Common myeloid progenitor, CD34-positive (primary cell): ENCODE measurements at regions not wholly inside any gene's neighbourhood (a gene's known extent, or its start where the extent isn't known, plus 50 kb on each side); places are given as distances from the start of the nearest gene placed in this dataset.

Experiments
- CTCF ChIA-PET: fragments of 350-600 bp; sonication (Branson Sonifier 250); formaldehyde crosslinking; loops from one replicate; lab custom pipeline; 2021; ENCODE audit warnings: antibody characterized with exemption; lab: Charles Lee
- POLR2A ChIA-PET: fragments of 350-600 bp; sonication (Branson Sonifier 250); formaldehyde crosslinking; loops from one replicate; lab custom pipeline; 2021; ENCODE audit warnings: antibody characterized with exemption; lab: Charles Lee
- DNase-seq, 3 donors: peaks; one replicate each; pipeline versions ENCODE4 v3.0.0 to v3.0.0-alpha.2; 2013
- H3K27ac ChIP-seq, 2 experiments: 1 replicate in 1 of 2; 2 replicates in 1 of 2; pipeline ENCODE4 v1.7.0; 2013; ENCODE audit warnings: inconsistent platforms in 2 of 2, low read length in 2 of 2, mild to moderate bottlenecking in 2 of 2, low read depth in 1 of 2, moderate library complexity in 1 of 2; ENCODE audit not compliant: severe bottlenecking in 2 of 2, insufficient read depth in 1 of 2, poor library complexity in 1 of 2
- H3K27me3 ChIP-seq, 5 experiments: replicated peaks in 2 of 5; 1 replicate in 3 of 5; 2 replicates in 2 of 5; pipeline versions ENCODE4 v1.6.1 to v1.7.0; 2013; ENCODE audit warnings: low read length in 4 of 5, mild to moderate bottlenecking in 2 of 5, moderate library complexity in 2 of 5, inconsistent platforms in 1 of 5; ENCODE audit not compliant: insufficient read depth in 5 of 5, control insufficient read depth in 4 of 5
- H3K36me3 ChIP-seq, 4 experiments: 1 replicate in 2 of 4; 2 replicates in 2 of 4; pipeline versions ENCODE4 v1.6.1 to v1.7.0; 2013; ENCODE audit warnings: low read length in 3 of 4, control low read depth in 1 of 4, mild to moderate bottlenecking in 1 of 4; ENCODE audit not compliant: control insufficient read depth in 4 of 4, insufficient read depth in 4 of 4
- H3K4me1 ChIP-seq, 4 experiments: 1 replicate in 3 of 4; 2 replicates in 1 of 4; pipeline versions ENCODE4 v1.6.1 to v1.7.1; 2013; ENCODE audit warnings: low read length in 3 of 4, mild to moderate bottlenecking in 3 of 4, control low read depth in 1 of 4, inconsistent platforms in 1 of 4, moderate library complexity in 1 of 4; ENCODE audit not compliant: control insufficient read depth in 4 of 4, insufficient read depth in 4 of 4; ENCODE audit errors: control extremely low read depth in 1 of 4
- H3K4me3 ChIP-seq, 7 experiments: 1 replicate in 4 of 7; 2 replicates in 3 of 7; pipeline versions ENCODE4 v1.5.1 to v1.7.0; 2013; ENCODE audit warnings: mild to moderate bottlenecking in 7 of 7, low read length in 6 of 7, moderate library complexity in 6 of 7, inconsistent platforms in 2 of 7, low read depth in 2 of 7, control low read depth in 1 of 7; ENCODE audit not compliant: insufficient read depth in 4 of 7, control insufficient read depth in 1 of 7; ENCODE audit errors: extremely low read depth in 1 of 7
- H3K9me3 ChIP-seq, 5 experiments: 1 replicate in 4 of 5; 2 replicates in 1 of 5; pipeline versions ENCODE4 v1.6.1 to v1.7.1; 2013; ENCODE audit warnings: low read length in 4 of 5, mild to moderate bottlenecking in 2 of 5, inconsistent platforms in 1 of 5, low read depth in 1 of 5, moderate library complexity in 1 of 5; ENCODE audit not compliant: control insufficient read depth in 4 of 5, insufficient read depth in 2 of 5; ENCODE audit errors: control extremely low read depth in 1 of 5
- WGBS: methylation state at CpG from one replicate; pipeline ENCODE4 v1.1.5; 2013; ENCODE audit not compliant: insufficient coverage; 5-methylcytosine and 5-hydroxymethylcytosine counted together

- ChIA-PET CTCF (no interaction called here), POLR2A (no interaction called here)
- no peaks in the 10 kb centered on the region for H3K36me3 ChIP-seq
- no peak overlapping the region for H3K4me3 ChIP-seq
- no peaks in the 10 kb centered on the region for H3K9me3 ChIP-seq
- no peaks in the 10 kb centered on the region for H3K27me3 ChIP-seq
- no peak overlapping the region for H3K27ac ChIP-seq
- DNase-seq: no peak
- 76% methylated on average over 7 of the region's 9 CpGs for WGBS
- no peaks in the 10 kb centered on the region for H3K4me1 ChIP-seq
These were observed 182.3 kb upstream of the SOX9 start for GRCh38 chr17:71938340-71939010.

- CTCF ChIA-PET: no interaction called here
- DNase-seq: no peak
- H3K4me3 ChIP-seq: no peak overlapping the region
- H3K27ac ChIP-seq: no peak overlapping the region
- H3K9me3 ChIP-seq: peaks cover 0 to 1% (median 0%) of the 10 kb centered on the region in 5 experiments
- POLR2A ChIA-PET: no interaction called here
- 86% methylated on average over 1 of the region's 2 CpGs for WGBS
- H3K36me3 ChIP-seq: no peaks in the 10 kb centered on the region
- H3K4me1 ChIP-seq: no peaks in the 10 kb centered on the region
- H3K27me3 ChIP-seq: no peaks in the 10 kb centered on the region
These were observed 178.9 kb upstream of the SOX9 start for GRCh38 chr17:71941920-71942319.

GRCh38 chr17:71942626-71943025 lies 178.2 kb upstream of the SOX9 start:
- no peaks in the 10 kb centered on the region for H3K27me3 ChIP-seq
- H3K9me3 ChIP-seq: peaks cover 0 to 1% (median 0%) of the 10 kb centered on the region in 5 experiments
- no peak overlapping the region for H3K27ac ChIP-seq
- H3K36me3 ChIP-seq: no peaks in the 10 kb centered on the region
- no peak overlapping the region for H3K4me3 ChIP-seq
- ChIA-PET CTCF (no interaction called here), POLR2A (no interaction called here)
- no peaks in the 10 kb centered on the region for H3K4me1 ChIP-seq
- no peak for DNase-seq
- whole genome bisulfite sequencing: 7% methylated on average over 3 of the region's 3 CpGs

GRCh38 chr17:71948703-71949422 lies 172.0 kb upstream of the SOX9 start:
- CTCF ChIA-PET: no interaction called here
- H3K4me3 ChIP-seq: no peak overlapping the region
- no peaks in the 10 kb centered on the region for H3K36me3 ChIP-seq
- H3K9me3 ChIP-seq: peaks cover 0 to 1% (median 0%) of the 10 kb centered on the region in 5 experiments
- WGBS: 93% methylated on average over 4 of the region's 4 CpGs
- POLR2A ChIA-PET: no interaction called here
- H3K27me3 ChIP-seq: peaks cover 0 to 2% (median 0%) of the 10 kb centered on the region in 5 experiments
- no peak overlapping the region for H3K27ac ChIP-seq
- DNase-seq: no peak
- H3K4me1 ChIP-seq: no peaks in the 10 kb centered on the region

- Histone ChIP-seq H3K27me3 (no peaks in the 10 kb centered on the region), H3K4me1 (no peaks in the 10 kb centered on the region), H3K4me3 (no peak overlapping the region), H3K36me3 (no peaks in the 10 kb centered on the region), H3K27ac (no peak overlapping the region), H3K9me3 (no peaks in the 10 kb centered on the region)
- DNase-seq: no peak
- WGBS: 100% methylated on average over 1 of the region's 2 CpGs
- ChIA-PET POLR2A (no interaction called here), CTCF (no interaction called here)
These were observed 161.7 kb upstream of the SOX9 start for GRCh38 chr17:71959154-71959553.

- no peaks in the 10 kb centered on the region for H3K9me3 ChIP-seq
- H3K4me1 ChIP-seq: no peaks in the 10 kb centered on the region
- H3K4me3 ChIP-seq: no peak overlapping the region
- no peak overlapping the region for H3K27ac ChIP-seq
- H3K27me3 ChIP-seq: no peaks in the 10 kb centered on the region
- CTCF ChIA-PET: no interaction called here
- POLR2A ChIA-PET: no interaction called here
- DNase-seq: no peak
- no peaks in the 10 kb centered on the region for H3K36me3 ChIP-seq
These were observed 157.5 kb upstream of the SOX9 start for GRCh38 chr17:71963351-71963750.

- Histone ChIP-seq H3K36me3 (no peaks in the 10 kb centered on the region), H3K27me3 (no peaks in the 10 kb centered on the region), H3K27ac (no peak overlapping the region), H3K4me3 (no peak overlapping the region), H3K9me3 (no peaks in the 10 kb centered on the region), H3K4me1 (no peaks in the 10 kb centered on the region)
- DNase-seq: no peak
- POLR2A ChIA-PET: no interaction called here
- no CpG with 5 or more reads among the region's 4 CpGs for WGBS
- CTCF ChIA-PET: no interaction called here
These were observed 157.0 kb upstream of the SOX9 start for GRCh38 chr17:71963791-71964190.
